T-helper 1 cell treated with Interleukin-12 subunit alpha and Interleukin-12 subunit beta and Interleukin-4 antibody, amounts not matched to agents 30 μg/mL and 1 μg/mL, for 36 hours (primary cell): ENCODE measurements at regions not wholly inside any gene's neighbourhood (a gene's known extent, or its start where the extent isn't known, plus 50 kb on each side); places are given as distances from the start of the nearest gene placed in this dataset.
A peak's percentile ranks its signal among the peaks of the same experiment; 100 is the strongest.
"Not testable (repeated sequence)": the region's sequence is repeated elsewhere in the genome, so short reads cannot be mapped to it uniquely, and the experiment has no call there.

Experiments
- H3K27ac Mint-ChIP-seq: one replicate; pipeline ENCODE4 v1.8.0; 2021; ENCODE audit warnings: mild to moderate bottlenecking, mixed read lengths
- H3K27me3 Mint-ChIP-seq: one replicate; pipeline ENCODE4 v1.8.0; 2021; ENCODE audit warnings: low read depth, mixed read lengths
- H3K36me3 Mint-ChIP-seq: one replicate; pipeline ENCODE4 v1.8.0; 2021; ENCODE audit warnings: low read depth, mixed read lengths
- H3K4me1 Mint-ChIP-seq: one replicate; pipeline ENCODE4 v1.8.0; 2021; ENCODE audit warnings: low read depth, mixed read lengths
- H3K4me3 Mint-ChIP-seq: one replicate; pipeline ENCODE4 v1.8.0; 2021; ENCODE audit warnings: mild to moderate bottlenecking, moderate library complexity, mixed read lengths
- H3K9me3 Mint-ChIP-seq: one replicate; pipeline ENCODE4 v1.8.0; 2021; ENCODE audit warnings: mixed read lengths

GRCh38 chr21:33971492-33972013 is 55.9 kb upstream of the ATP5PO start:
- no peaks in the 10 kb centered on the region for H3K27me3 Mint-ChIP-seq
- peak overlapping the region; percentile 4 for H3K27ac Mint-ChIP-seq
- peaks cover 49% of the 10 kb centered on the region for H3K4me1 Mint-ChIP-seq
- H3K36me3 Mint-ChIP-seq = peaks cover 43% of the 10 kb centered on the region
- peaks cover 7% of the 10 kb centered on the region for H3K9me3 Mint-ChIP-seq
- no peak overlapping the region for H3K4me3 Mint-ChIP-seq

DNA sequence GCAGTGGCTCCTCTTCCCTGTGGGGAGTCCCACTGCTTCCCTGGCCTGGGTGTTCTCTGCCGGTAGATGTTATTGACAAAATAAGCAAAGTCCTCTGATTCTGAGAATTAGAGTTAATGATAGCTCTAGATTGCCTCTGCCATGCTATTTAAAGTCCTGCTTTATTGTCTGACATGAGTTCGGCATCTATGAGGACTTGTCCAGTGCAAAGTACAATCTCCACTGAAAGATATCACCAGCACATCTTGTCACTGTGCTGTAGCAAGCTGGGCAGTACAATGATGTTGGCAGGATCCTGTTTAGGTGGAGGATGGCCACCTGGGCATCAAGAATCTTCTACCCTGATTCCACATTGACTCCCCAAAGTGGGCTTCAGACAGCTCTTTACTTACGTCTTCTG is 54.0 kb upstream of the ATP5PO start:
- peaks cover 4% of the 10 kb centered on the region for H3K9me3 Mint-ChIP-seq
- no peaks in the 10 kb centered on the region for H3K27me3 Mint-ChIP-seq
- H3K4me1 Mint-ChIP-seq = peaks cover 35% of the 10 kb centered on the region
- H3K4me3 Mint-ChIP-seq = no peak overlapping the region
- H3K36me3 Mint-ChIP-seq = peaks cover 37% of the 10 kb centered on the region
- H3K27ac Mint-ChIP-seq = no peak overlapping the region

- peaks cover 4% of the 10 kb centered on the region for H3K9me3 Mint-ChIP-seq
- no peaks in the 10 kb centered on the region for H3K27me3 Mint-ChIP-seq
- H3K4me1 Mint-ChIP-seq = peaks cover 33% of the 10 kb centered on the region
- no peak overlapping the region for H3K4me3 Mint-ChIP-seq
- H3K27ac Mint-ChIP-seq = no peak overlapping the region
- peaks cover 35% of the 10 kb centered on the region for H3K36me3 Mint-ChIP-seq
Measured at GRCh38 chr21:33968995-33969348, 53.4 kb upstream of the ATP5PO start.

- Mint-ChIP-seq H3K4me3 (no peak overlapping the region), H3K4me1 (peaks cover 32% of the 10 kb centered on the region), H3K27ac (no peak overlapping the region), H3K36me3 (peaks cover 38% of the 10 kb centered on the region), H3K9me3 (peaks cover 4% of the 10 kb centered on the region), H3K27me3 (no peaks in the 10 kb centered on the region)
Measured at GRCh38 chr21:33968080-33968994, 52.7 kb upstream of the ATP5PO start.

- peaks cover 46% of the 10 kb centered on the region for H3K36me3 Mint-ChIP-seq
- peaks cover 4% of the 10 kb centered on the region for H3K9me3 Mint-ChIP-seq
- H3K4me3 Mint-ChIP-seq = no peak overlapping the region
- no peak overlapping the region for H3K27ac Mint-ChIP-seq
- H3K4me1 Mint-ChIP-seq = peaks cover 30% of the 10 kb centered on the region
- no peaks in the 10 kb centered on the region for H3K27me3 Mint-ChIP-seq
Measured at GRCh38 chr21:33967086-33967571, 51.5 kb upstream of the ATP5PO start.

DNA sequence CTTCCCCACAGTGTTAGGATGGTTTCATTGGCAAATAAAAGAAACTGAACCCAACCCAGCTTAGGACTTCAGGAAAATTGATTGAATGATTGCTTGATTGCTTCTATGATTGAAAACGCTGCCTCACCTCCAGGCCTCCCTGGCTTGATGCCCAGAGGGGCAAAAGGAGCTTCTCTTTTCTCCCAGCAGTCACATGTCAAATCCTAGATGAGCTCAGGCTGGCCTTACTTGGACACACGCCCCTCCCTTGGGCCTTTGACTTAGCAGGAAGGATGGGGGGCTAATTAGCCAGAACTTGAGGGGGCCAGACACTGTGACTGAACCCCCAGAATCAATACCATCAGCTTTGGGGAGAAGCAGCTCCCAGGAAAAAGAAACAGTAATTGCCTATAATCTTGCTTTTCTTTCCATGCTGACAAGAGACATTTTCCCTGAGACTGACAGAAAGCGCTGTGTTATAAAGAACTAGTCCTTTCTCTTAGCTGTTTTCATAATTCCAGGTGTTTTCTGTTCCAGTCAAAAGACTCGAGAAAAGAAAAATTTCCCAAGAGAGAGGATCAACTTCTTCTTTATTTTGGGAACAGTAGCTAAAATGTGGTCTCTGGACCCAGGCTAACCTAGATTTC is 50.8 kb upstream of the ATP5PO start:
- Mint-ChIP-seq H3K27me3 (no peaks in the 10 kb centered on the region), H3K36me3 (peaks cover 47% of the 10 kb centered on the region), H3K9me3 (peaks cover 4% of the 10 kb centered on the region), H3K4me1 (peaks cover 26% of the 10 kb centered on the region), H3K4me3 (no peak overlapping the region), H3K27ac (no peak overlapping the region)

GRCh38 chr21:33965662-33966061 is 50.1 kb upstream of the ATP5PO start:
- H3K9me3 Mint-ChIP-seq, H3K27ac Mint-ChIP-seq, H3K27me3 Mint-ChIP-seq, H3K4me3 Mint-ChIP-seq: not testable (repeated sequence)
- peaks cover 49% of the 10 kb centered on the region for H3K36me3 Mint-ChIP-seq
- peaks cover 24% of the 10 kb centered on the region for H3K4me1 Mint-ChIP-seq
